SW480 (cell line): ENCODE measurements at regions not wholly inside any gene's neighbourhood (a gene's known extent, or its start where the extent isn't known, plus 50 kb on each side); places are given as distances from the start of the nearest gene placed in this dataset.
"Not testable (repeated sequence)": the region's sequence is repeated elsewhere in the genome, so short reads cannot be mapped to it uniquely, and the experiment has no call there.

Source experiments
- DNase-seq: peaks from one replicate; pipeline ENCODE4 v3.0.0-alpha.2; 2016; ENCODE audit warnings: low spot score

DNA sequence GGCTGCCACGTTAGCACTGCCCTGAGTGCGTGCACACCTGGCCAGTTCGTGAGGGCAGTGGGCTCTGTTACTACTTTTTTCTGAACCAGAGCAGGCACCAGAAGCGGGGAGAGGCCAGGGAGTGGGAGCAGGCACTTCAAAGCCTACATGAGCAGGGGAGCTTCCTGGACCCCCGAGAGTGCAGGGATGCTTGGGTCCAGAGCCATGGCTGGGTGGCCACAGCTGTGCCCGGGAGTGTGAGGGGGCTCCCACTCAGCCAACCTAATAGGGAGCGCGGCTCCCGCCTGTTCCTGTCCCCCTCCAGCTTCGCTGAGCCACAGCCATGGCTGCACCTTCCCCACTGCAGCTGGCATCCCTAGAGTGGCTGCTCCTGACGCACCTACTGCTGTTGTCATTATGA is 1423.3 kb downstream of the SI start:
- no peak for DNase-seq

DNA sequence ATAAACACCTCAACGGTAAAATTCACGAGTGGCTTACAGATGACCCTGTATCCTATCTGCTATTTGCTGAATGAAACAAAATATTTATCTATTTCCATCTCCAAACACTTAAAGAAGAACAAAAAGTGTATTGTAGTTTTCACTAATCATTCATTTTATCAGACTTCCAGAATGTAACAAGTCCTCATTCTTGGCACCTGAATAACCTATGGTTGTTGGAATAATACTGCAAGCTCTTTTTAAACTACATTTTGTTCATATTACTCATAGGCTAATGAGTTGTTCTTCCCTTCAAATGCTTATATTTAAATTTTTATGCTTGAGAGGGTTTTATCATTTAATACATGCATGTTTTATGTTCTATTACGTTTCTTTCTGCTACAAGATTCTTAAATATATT is 1434.1 kb downstream of the SI start:
- no peak for DNase-seq

DNA sequence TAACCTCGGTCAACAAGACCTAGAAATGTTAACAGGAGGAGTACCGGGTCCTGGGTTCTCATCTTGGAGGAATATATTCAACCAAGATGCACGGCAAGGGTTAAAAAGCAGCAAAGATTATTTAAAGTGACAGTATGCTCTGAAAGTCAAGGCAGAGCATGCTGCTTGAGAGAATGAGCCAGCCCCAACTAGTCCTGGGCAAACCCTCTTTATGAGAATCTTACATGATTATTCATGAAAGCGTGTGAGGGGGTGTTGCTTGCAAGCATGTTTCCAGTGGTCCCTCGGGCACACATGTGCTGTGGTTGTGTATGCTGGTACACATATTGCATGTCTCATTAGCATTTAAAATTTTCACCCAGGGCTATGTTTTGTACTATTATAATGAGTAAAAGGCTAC is 1445.6 kb downstream of the SI start:
- DNase-seq = no peak

DNA sequence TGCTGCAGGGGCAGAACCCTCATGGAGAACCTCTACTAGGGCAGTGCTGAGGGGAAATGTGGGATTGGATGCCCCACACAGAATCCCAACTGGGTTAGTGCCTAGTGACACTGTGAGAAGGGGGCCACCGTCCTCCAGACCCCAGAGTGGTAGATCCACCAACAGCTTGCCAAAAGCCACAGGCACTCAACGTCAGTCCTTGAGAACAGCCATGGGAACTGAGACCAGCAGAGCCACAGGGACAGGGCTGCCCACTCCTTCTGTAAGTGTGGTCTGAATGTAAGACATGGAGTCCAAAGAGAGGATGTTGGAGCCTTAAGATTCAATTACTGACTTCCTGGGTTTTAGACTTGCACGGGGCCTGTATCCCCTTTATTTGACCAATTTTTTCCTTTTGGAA is 1451.5 kb downstream of the SI start:
- DNase-seq = no peak

DNA sequence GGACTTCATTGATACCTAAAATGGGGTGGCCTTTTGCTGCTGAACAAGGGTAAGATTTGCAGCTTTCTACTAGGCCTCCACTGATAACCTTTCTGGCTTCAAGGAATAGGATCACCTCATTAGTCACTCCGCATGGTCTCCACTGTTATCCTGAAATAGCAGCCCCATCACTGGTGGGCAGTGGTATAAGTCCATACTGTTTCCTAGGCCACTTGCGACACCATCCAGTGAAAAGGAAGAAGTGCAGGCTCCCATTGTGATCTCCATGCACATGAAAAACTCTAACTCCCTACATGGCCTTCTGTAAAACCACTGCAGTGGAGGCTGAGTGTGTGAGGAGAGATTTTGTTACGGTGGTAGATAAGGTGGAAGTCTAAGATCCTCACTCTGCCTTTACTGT is 1455.9 kb downstream of the SI start:
- DNase-seq = no peak

DNA sequence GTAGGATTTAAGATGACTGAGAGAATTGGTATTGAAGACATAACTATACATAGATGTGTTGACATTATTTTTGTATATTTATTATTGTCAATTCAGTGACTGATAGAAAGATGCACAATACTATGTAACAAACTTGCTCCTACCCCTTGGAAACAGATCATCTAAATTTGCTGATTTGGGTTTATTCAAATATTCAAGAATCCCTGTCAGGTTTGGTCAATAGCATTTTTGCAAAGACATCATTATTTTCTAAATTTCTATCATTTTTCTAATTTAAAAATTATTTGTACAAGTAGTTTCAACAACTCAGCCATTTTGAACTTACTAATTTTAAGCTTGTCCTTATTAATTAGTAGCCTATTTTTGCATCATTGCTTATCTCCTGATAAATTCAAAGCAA is 1463.4 kb downstream of the SI start:
- no peak for DNase-seq

DNA sequence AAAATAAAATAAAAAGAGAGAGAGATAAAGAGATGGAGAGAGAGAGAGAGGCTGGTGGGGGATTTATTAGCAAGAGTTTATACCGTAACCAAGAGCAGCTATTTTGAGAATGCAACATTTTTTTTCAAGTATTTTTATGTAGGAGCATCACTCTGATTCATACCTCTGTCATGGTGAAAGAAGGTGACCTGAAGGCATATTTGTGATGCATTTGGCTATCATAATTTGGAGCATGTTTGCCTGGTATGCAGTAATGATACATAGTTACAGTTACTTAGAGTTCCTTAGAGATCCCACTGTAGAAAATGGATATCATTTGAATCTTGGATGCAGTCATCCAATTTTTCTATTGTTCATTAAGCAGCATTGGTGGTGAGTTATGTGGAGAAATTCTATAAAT is 1472.4 kb downstream of the SI start:
- no peak for DNase-seq

DNA sequence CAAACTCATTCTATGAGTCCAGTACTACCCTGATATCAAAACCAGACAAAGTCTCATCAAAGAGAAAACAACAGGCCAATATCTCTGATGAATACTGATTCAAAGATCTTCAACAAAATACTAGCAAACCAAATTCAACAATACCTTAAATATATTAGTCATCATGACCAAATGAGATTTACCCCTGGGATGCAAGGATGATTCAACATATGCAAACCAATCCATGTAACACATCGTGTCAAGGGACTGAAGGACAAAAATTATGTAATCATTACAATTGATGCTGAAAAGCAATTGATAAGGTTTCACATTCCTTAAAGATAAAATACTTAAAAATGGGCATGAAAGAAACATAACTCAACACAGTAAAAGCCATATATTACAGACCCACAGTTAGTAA is 1476.9 kb downstream of the SI start:
- no peak for DNase-seq

DNA sequence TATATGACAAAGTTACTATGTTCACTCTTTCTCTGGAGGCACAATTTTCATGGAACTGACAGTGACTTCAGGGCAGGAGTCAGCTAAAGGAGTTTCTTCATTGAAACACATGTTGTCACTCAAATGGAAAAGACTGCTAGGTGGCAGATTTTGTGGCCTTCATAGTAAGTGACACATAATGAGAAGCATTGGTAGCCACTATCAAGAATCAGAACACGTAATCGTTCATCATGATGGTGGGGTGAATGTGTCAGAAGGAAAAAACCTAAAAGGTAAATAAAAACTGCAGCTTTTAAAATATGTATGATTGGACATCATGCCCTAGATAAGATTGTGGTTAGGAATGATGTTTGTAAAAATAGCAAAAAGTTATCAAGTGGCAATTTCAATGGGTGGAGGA is 1491.0 kb downstream of the SI start:
- DNase-seq = no peak

DNA sequence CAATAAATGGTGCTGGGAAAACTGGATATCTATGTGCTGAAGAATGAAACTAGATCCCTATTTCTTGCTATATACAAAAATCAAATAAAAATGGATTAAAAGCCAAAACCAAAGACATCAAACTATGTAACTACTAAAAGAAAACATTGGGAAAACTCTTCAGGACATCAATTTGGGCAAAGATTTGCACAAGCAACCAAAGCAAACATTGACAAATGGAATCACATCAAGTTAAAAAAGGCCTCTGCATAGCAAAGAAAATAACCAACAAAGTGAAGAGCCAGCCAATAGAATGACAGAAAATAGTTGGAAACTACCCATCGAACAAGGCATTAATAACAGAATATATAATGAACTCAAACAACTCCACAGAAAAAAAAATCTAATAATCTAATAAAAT is 1495.3 kb downstream of the SI start:
- DNase-seq = no peak

DNA sequence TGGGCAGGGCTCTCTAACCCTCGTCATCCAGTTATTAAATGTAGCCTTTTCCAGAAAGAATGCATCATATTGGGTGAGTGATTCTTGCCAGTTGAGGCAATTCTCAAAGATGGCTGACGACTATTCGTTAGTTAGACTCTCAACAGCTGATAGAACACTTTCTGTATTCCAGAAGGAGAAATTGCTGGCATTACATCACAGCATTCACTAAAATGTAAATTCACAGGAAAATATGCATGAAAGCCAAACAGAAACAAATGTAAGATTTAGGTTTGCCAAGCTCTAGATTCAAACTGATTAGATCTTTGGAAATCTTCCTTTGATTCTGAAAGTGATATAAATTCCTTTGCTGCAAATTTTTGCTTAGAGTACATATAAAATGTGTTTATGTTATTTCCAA is 1501.0 kb downstream of the SI start:
- DNase-seq = no peak

DNA sequence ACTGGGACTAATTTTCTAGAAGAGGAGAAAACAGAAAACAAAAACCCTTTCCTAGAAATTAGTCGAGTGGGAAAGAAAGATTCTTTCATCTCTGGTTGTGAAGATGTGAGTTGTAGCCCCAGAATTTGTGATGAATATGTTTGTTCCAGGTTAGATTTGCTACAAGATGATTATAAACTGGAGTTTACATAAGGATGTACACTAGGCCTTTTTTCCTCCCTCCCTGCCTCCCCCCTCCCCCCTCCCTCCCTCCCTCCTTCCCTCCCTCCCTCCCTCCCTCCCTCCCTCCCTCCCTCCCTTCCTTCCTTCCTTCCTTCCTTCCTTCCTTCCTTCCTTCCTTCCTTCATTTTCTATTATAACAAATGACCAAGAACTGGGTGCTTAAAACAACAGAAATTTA is 1502.0 kb downstream of the SI start:
- DNase-seq = no peak

DNA sequence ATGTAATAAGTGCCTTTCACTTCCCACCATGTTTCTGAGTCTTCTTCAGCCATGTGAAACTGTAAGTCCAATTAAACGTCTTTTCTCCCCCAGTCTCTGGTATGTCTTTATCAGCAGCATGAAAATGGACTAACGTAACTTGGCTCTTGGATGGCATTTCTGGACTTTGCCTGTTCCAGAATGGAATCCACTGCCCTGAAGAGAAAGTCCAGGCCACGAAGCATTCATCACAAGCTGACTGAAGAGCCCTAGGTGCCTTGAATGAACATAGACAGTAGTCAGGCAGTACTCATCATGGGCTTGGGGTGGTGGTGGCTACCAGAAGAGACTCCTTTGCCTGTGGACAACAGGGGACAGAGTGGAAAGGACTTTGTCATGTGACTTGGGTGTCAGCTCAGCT is 1505.0 kb downstream of the SI start:
- no peak for DNase-seq

DNA sequence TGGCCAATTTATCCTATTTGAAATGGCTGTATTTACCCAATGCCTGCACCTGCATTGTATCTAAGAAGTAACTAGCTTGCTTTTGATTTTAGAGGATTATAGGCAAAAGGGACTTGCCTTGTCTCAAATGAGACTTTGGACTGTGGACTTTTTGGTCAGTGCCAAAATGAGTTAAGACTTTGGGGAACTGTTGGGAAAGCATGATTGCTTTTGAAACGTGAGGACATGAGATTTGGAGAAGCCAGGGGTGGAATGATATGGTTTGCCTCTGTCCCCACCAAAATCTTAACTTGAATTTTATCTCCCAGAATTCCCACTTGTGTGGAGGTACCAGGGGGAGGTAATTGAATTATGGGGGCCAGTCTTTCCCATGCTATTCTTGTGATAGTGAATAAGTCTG is 1505.4 kb downstream of the SI start:
- DNase-seq = no peak

DNA sequence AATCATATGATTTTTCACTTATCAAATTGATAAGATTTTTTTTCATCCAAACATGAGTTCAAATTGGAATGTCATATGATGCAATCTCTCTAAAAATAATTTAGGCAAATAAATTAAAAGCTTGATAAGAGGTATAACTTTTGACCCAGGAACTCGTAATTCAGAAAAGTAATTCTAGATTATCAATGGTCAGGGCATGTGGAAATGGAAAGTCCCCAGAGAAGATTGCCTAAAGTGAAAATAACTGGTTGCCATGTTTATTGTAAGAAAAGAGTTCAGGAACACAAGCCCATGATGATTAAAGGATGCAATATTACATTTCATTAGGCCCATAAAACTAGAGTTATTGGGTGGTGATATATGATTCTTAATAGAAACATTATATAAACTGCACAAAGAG is 1514.8 kb downstream of the SI start:
- no peak for DNase-seq

DNA sequence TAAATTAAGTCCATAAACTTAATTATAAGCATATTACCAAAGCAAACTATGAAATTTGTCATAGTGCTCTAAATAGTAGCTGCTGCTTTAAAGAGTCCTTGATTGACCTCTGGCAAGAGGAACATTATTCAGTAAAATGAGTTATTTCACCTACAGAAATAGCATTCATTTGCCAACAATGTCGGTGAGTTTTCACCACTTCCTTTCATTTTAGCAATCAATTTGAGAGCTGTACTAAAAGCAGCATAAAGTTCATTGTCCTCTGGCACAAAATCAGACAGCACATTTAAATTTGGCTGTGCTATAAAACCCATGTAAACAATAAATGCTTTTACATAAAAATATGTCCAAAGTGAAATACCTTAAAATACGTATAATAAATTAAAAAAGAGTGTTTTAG is 1515.7 kb downstream of the SI start:
- DNase-seq = no peak

DNA sequence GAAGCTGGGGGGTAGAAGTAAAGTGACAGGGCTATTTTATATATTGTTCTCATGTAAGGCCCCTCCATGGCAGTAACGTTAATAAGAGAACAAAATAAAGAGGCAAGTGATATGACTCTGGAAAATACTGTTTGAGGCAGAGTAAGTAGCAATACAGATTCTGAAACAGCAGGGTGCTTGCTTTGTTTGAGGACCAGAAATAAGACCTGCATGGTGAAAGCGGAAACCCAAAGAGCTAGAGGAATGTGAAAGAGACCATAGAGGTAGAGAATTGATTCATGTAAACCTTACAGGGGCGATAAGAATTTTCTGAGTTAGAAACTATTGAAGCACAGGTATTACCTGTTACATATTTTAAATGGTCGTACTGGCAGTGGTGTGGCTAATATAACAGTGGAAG is 1517.1 kb downstream of the SI start:
- DNase-seq = no peak

DNA sequence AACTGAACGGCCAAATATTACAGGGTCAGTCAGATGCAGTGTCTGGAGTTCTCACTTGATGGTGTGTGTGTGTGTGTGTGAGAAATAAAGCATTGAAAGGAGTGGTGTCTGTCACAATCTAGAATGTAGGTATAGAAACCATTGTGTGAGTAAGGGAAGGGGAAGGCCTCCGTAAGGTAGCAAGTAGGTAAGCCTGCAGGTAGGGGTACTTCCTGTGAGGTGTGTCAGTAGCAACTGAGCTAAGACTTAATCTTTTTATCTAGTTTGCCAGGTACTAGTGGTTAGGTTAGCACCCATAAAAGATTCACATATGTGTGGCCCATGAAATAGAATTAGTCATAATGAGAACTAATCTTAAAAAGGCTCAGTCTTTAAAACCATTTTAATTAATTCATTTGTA is 1517.8 kb downstream of the SI start:
- no peak for DNase-seq

DNA sequence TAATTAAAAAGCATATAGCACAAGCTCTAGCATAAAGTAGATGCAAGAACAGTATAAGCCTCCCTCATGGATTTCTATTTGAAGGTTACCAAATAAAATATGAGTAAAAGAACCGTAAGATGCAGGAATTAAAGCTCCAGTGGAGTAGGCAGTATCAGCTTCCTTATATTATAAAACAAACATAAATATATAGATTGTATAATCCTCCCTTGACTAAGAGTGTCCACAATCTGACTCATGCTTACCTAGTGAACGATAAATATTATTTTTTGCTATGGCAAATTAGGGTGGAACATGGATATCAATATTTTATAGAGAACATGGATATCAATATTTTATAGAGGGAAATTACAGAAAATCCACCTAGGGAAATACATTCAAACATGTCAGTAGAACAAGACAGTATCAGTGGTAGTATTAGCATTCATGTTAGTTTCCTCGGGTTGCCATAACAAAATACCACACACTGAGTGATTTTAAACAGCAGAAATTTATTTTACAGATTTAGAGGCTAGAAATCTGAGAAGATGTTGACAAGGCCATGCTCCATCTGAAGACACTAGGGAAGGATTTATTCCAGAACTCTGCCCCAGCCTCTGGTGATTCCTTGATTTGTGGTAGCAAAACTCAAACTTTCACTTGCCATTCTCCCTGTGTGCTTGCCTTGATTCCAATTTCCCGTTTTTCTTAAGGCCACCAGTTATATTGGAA is 1521.3 kb downstream of the SI start:
- no peak for DNase-seq

DNA sequence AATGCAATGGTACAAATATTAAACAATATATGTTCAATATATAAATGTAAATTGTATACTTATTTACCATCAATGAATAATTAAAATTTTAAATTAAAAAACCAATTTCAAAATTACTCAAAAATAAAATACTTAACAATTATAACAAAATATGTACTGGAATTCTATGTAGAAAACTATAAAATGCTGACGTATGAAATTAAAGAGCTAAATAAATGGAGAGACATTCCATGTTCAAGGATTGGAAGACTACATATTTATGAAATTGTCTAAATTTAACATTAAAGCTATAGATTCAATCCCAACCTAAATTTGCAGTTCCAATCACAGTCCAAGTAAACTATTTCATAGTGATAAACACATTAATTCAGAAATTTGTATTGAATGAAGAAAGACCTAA is 1522.4 kb downstream of the SI start:
- no peak for DNase-seq

DNA sequence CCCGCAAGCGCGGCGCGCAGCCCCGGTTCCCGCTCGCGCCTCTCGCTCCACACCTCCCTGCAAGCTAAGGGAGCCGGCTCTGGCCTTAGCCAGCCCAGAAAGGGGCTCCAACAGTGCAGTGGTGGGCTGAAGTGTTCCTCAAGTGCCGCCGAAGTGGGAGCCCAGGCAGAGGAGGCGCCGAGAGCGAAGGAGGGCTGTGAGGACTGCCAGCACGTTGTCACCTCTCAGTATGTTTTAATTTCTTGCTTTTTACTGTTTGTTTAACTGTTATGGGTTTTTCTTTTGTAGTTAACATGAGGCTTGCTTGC is 1525.7 kb downstream of the SI start:
- no peak for DNase-seq

DNA sequence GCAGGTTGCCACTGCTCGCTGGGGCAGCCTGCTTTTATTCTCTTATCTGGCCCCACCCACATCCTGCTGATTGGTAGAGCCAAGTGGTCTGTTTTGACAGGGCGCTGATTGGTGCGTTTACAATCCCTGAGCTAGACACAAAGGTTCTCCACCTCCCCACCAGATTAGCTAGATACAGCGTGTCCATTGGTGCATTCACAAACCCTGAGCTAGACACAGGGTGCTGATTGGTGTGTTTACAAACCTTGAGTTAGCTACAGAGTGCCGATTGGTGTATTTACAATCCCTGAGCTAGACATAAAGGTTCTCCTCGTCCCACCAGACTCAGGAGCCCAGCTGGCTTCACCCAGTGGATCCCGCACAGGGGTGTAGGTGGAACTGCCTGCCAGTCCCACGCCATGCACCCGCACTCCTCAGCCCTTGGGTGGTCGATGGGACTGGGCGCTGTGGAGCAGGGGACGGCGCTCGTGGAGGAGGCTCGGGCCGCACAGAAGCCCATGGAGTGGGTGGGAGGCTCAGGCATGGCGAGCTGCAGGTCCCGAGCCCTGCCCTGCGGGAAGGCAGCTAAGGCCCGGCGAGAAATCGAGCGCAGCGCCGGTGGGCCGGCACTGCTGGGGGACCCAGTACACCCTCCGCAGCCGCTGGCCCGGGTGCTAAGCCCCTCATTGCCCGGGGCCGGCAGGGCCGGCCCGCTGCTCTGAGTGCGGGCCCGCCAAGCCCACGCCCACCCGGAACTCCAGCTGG is 1526.2 kb downstream of the SI start:
- DNase-seq = not testable (repeated sequence)

DNA sequence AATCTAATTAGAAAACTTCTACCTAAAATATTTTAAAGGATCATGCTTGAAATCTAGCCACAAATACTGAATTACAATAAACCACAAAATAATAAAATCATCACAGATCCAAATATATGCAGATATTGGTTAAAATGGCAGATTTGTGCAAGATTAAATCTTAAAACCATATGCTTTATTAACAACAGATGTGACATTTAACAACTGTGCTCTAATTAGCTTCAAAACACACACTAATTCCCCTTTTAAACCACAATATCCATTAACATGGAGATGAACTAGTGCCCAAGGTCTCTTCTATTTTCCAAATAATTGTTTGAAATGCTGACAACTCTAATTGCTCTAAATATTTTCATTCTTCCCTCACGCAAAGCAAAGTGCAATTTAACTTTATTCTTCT is 1530.3 kb downstream of the SI start:
- DNase-seq = no peak

DNA sequence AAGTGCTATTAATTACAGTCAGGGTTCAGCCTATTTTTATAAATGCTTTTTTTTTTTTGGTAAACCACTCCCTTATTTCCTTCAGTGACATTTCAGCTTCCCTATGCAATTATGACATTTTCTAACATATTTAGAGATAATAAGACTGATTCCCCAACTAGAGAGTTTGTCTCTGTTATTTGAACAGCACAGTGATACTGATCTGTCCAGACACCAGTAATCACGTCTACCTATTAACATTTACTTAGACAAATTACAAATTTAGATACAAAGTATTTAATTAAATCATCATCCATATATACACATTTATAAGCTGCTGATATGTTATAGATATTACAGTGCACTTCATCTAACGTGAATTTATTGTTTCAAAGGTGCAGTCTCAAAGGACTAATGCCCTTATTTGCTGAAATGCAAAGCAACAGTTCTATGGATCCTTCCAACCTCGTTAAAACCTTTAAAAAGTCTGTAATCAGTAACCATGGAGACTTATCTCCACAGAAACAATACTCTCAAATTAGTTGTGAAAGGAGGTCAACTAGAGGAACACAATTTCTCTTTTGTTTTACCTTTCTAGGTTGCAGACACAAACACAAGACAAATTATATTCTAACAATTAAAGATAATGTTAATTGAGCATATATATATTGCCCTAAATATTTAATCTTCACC is 1531.1 kb downstream of the SI start:
- no peak for DNase-seq
